Activated CD4-positive, CD25-positive, alpha-beta regulatory T cell treated with anti-CD3 and anti-CD28 coated beads, Interleukin-2, amount 50 U/mL, for 24 hours (primary cell): ENCODE measurements at regions not wholly inside any gene's neighbourhood (a gene's known extent, or its start where the extent isn't known, plus 50 kb on each side); places are given as distances from the start of the nearest gene placed in this dataset.
"Not testable (repeated sequence)": the region's sequence is repeated elsewhere in the genome, so short reads cannot be mapped to it uniquely, and the experiment has no call there.

Source experiments
- ATAC-seq, 2 donors: fragments of 150-1000 bp; cut with Tn5 transposase; one replicate each; pipeline ENCODE4 v1.10.0; 2021; ENCODE audit warnings: mild to moderate bottlenecking in 1 of 2, moderate library complexity in 1 of 2

DNA sequence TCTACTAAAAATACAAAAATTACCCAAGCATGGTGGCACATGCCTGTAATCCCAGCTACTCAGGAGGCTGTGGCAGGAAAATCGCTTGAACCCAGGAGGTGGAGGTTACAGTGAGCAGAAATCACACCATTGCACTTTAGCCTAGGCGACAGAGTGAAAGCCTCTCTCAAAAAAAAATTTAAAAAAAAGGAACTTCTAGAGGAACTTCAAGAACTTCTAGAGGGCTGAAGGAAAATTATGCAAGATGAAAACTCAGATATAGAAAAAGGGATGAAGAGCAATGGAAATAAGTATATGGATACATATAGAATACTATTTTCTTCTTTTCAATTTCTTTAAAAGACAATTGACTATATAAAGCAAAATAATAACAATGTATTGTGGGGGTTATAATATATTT lies 51.2 kb upstream of the PRR5 start:
- ATAC-seq: no peak

- ATAC-seq: no peak
Measured at GRCh38 chr22:44648821-44649565, 53.0 kb upstream of the PRR5 start.

- no peak for ATAC-seq
Measured at GRCh38 chr22:44648085-44648820, 53.8 kb upstream of the PRR5 start.

DNA sequence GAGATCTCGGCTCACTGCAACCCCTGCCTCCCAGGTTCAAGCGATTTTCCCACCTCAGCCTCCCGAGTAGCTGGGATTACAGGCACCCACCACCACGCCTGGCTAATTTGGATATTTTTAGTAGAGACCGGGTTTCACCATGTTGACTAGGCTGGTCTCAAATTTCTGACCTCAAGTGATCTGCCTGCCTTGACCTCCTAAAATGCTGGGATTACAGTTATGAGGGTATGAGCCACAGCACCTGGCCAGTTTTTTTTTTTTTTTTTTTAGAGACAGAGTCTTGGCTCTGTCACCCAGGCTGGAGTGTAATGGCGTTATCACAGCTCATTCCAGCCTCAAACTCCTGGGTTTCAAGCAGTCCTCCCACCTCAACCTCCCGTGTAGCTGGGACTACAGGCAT lies 54.9 kb upstream of the PRR5 start:
- ATAC-seq: no peak

DNA sequence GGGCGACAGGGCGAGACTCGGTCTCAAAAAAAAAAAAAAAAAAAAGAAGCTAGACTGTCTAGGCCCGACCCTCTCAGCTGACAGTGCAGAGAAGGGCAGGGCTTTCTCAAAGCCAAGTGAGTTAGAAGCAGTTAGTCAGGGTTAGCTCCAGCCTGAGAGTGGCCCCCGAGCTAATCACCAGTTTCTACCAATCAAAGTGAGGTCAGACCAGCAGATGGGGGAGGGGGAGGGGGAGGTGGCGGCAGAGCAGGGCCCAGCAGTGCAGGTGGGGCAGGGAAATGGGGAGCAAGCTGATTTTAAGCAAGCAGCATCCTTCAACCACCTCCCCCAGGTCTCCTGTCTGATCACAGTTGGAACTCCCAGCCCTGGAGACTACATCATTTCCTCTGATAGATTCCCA lies 55.3 kb upstream of the PRR5 start:
- no peak for ATAC-seq

- ATAC-seq: no peak
Measured at GRCh38 chr22:44646141-44646540, 55.9 kb upstream of the PRR5 start.

- ATAC-seq: no peak
Measured at GRCh38 chr22:44645531-44645930, 56.5 kb upstream of the PRR5 start.

DNA sequence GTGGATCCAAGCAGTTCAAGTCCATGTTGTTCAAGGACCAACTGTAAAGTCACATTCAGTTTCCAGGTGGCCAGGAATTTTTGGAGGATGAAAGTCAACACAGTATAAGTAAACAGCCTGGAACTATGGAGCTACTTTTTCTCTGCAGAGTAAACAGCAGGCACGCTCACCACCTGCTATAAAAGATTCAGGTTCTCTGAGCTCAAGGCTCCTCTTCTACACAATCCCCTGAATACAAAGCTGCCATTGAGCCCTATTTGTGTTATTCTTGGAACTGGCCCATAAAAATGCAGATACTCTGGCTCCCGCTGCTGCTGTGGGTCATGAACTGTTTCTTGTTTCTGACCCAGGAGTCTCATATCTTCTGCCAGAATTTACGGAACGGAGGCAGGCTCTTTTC lies 56.9 kb upstream of the PRR5 start:
- no peak for ATAC-seq

- ATAC-seq: not testable (repeated sequence)
Measured at GRCh38 chr22:44643526-44644101, 58.4 kb upstream of the PRR5 start.

DNA sequence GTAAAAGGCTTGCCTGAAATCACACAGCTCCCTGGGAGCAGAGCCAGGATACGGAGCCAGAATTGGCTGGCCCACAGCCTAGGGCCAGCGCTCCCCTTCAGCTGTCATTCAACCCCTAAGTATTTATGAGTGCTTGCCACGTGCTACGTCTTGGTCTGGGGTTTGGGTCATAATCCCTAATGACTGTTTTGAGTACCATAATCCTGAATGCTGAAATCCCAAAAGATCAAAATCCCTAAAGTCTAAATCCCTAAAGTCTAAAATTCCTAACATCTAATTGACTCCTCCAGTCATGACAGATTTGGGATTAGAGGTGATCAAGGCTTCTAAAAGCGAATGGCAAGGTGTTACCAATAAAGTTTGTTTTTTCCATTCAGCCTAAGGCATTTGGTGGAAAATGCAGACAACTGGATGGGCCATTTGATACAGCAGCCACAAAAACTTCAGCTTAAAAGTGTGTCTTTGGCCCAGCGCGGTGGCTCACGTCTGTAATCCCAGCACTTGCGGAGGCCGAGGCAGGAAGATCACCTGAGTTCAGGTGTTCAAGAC lies 59.8 kb upstream of the PRR5 start:
- no peak for ATAC-seq

GRCh38 chr22:44640618-44641155 lies 61.3 kb upstream of the PRR5 start:
- ATAC-seq: no peak

DNA sequence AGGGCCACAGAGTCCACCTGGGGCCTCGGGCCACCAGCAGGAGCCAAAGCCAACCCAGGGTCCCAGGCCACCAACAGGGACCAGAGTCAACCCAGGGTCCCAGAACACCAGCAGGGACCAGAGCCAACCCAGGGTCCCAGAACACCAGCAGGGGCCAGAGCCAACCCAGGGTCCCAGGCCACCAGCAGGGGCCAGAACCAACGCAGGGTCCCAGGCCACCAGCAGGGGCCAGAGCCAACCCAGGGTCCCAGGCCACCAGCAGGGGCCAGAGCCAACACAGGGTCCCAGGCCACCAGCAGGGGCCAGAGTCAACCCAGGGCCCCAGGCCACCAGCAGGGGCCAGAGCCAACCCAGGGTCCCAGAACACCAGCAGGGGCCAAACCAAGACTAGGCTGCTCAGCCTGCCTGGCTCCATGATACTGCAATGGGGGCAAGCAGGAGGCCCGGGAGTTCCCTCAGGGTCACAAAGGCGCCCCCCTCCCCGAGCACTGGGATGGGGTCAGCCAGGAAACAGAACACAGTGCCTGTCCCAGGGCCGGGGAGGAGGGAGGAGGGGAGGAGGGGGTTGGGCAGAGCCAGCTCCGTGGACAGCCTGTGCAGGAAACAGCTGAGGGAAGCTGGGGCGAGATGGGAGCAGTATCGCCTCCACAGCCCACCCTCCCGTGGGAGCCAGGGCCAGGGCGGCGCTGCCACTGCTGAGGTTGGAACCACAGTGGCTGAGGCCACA lies 62.0 kb upstream of the PRR5 start:
- no peak for ATAC-seq

GRCh38 chr22:44638971-44639760 lies 62.8 kb upstream of the PRR5 start:
- no peak for ATAC-seq

DNA sequence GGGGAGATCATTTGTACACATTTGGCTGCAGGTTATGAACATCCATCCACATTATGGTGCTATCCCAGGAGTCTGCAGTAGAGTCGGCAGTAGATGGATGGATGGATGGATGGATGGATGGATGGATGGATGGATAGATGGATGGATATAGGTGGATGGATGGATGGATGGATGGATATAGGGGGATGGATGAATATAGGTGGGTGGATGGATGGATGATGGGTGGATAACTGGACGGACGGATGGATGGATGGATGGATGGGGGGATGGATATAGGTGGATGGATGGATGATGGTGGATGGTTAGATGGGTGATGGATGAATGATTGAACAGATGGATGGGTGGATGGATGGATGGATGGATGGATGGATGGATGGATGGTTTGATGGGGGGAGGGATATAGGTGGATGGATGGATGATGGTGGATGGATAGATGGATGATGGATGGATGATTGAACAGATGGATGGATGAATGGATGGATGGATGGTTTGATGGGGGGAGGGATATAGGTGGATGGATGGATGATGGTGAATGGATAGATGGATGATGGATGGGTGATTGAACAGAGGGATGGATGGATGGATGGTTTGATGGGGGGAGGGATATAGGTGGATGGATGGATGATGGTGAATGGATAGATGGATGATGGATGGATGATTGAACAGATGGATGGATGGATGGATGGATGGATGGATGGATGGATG lies 65.3 kb upstream of the PRR5 start:
- ATAC-seq: not testable (repeated sequence)

- ATAC-seq: not testable (repeated sequence)
Measured at GRCh38 chr22:44635567-44635966, 66.4 kb upstream of the PRR5 start.

DNA sequence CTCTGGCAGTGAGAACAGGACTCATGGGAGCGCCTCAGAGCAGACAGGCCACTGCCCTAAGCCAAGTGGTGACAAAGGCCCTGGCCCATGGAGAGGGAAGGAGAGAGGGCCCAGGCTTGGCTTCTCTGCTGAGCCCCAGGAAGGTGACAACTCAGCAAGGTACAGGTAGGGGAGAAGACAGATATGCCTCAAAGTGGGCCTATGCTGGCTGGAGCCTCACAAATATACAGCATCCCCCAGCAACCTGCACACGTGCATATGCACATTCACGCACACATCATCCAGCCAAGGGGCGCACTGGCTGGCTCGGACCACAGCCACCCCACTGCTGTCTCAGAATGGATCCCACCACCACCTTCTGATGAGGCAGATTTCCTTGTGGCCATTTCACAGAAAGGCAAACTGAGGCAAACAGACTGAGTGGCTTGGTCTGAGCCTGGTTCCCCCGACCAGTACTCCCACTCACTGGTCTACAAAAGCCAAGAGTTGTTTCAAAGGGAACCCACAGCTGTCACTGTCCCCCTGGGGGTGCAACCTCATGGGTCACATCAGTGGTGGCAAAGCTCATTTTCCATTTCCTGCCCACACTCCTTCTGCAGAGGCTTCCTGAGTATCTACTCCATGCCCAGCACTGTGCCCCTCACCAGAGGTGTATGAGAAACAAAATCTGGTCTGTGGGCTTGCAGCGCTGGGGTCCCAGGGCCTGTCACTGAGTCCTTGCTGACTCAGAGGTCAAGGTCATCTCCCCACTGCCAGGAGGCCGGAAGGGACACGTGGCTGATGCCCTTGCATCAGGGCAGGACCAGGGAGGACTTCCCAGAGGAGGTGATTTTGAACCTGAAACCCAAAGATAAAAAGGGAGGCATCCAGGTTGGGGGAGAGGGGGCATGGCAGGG lies 67.3 kb upstream of the PRR5 start:
- ATAC-seq: no peak

GRCh38 chr22:44633647-44634046 lies 68.4 kb upstream of the PRR5 start:
- ATAC-seq: no peak

DNA sequence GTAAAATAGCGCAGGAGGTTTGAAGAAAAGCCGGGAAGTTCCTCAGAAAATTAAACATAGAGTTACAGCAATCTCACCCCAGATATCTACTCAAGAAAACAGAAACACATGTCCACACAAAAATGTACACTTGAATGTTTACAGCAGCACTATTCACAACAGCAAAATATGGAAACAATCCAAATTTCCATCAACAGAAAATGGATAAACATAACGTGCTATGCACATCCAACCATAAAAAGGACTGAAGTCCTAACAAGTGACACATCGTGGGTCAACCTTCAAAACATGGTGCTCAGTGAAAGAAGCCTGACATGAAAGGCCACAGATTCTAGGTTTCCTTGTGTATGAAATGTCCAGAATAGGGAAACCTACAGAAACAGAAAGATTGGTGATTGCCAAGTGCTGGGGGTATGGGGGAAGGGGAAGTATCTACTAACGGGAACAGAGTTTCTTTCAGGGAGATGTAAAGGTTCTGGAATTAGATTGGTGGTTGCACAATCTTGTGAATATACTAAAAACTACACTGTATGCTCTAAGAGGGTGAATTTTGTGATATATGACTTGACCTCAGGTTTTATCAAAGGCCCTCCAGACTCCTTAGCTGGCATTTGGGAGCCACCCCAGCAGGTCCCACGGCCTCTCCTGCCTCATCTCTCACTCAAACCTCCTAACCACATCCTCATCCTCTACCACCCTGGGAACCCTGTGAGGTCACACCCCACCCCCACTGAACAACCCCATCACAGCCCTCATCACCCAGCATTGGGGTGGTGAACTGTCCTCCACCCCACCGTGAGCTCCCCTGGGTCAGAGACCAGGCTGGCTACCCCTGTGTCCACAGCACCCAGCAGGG lies 69.2 kb upstream of the PRR5 start:
- no peak for ATAC-seq

DNA sequence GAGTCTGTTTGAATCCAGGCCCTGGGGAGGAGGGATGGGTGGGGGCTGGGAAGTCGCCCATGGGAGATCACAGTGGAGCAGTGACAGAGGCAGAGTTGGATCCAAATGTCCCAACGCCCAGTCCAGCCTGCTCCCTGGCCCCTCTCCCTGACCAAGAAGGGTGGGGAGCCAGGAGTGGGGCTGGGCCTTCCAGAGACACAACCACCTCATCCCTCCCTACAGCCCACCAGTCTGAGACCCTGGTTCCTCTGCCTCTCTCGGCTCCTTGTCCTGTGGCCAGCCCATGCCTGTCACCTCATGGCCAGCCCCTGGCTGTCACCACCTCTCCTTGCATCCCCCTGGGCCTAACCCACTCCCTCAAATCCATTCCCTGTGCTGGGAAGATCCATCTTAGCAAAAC lies 71.2 kb upstream of the PRR5 start:
- no peak for ATAC-seq
